Subcutaneous abdominal adipose tissue (tissue), 5 donors: ENCODE measurements at regions not wholly inside any gene's neighbourhood (a gene's known extent, or its start where the extent isn't known, plus 50 kb on each side); places are given as distances from the start of the nearest gene placed in this dataset.

Experiments
- H3K27ac ChIP-seq: one replicate; pipeline ENCODE4 v1.7.0; 2013; ENCODE audit warnings: low read depth, mild to moderate bottlenecking, inconsistent platforms, low read length, moderate library complexity
- H3K27me3 ChIP-seq, 5 donors: one replicate each; pipeline ENCODE4 v1.7.0; 2013; ENCODE audit warnings: low read length in 5 of 5, inconsistent platforms in 1 of 5; ENCODE audit not compliant: control insufficient read depth in 5 of 5, insufficient read depth in 4 of 5
- H3K36me3 ChIP-seq, 5 donors: one replicate each; pipeline ENCODE4 v1.7.0; 2013; ENCODE audit warnings: low read length in 5 of 5; ENCODE audit not compliant: control insufficient read depth in 5 of 5, insufficient read depth in 5 of 5
- H3K4me1 ChIP-seq, 5 donors: one replicate each; pipeline ENCODE4 v1.7.0; 2013; ENCODE audit warnings: low read length in 5 of 5, mild to moderate bottlenecking in 3 of 5, moderate library complexity in 1 of 5; ENCODE audit not compliant: control insufficient read depth in 5 of 5, insufficient read depth in 5 of 5
- H3K4me3 ChIP-seq, 5 donors: one replicate each; pipeline ENCODE4 v1.7.0; 2013; ENCODE audit warnings: low read length in 5 of 5, low read depth in 1 of 5
- H3K9ac ChIP-seq, 5 donors: one replicate each; pipeline ENCODE4 v1.7.0; 2013; ENCODE audit warnings: low read length in 5 of 5, mild to moderate bottlenecking in 4 of 5, moderate library complexity in 3 of 5
- H3K9me3 ChIP-seq, 5 donors: one replicate each; pipeline ENCODE4 v1.7.0; 2013; ENCODE audit warnings: low read length in 5 of 5; ENCODE audit not compliant: control insufficient read depth in 5 of 5
- donor health status: healthy.
- donor health status: healthy.
- donor health status: healthy.
- donor health status: healthy.
- donor health status: healthy.

- Histone ChIP-seq H3K4me3 (no peak overlapping the region), H3K9ac (no peak overlapping the region), H3K27ac (no peak overlapping the region), H3K4me1 (no peaks in the 10 kb centered on the region), H3K27me3 (no peaks in the 10 kb centered on the region), H3K36me3 (no peaks in the 10 kb centered on the region), H3K9me3 (peaks cover 0 to 7% (median 0%) of the 10 kb centered on the region in 5 donors)
These were observed 223.1 kb upstream of the GPC6 start for GRCh38 chr13:93003531-93003930.

- Histone ChIP-seq H3K36me3 (no peaks in the 10 kb centered on the region), H3K9ac (no peak overlapping the region), H3K4me3 (no peak overlapping the region), H3K4me1 (no peaks in the 10 kb centered on the region), H3K27ac (no peak overlapping the region), H3K27me3 (no peaks in the 10 kb centered on the region), H3K9me3 (peaks cover 0 to 12% (median 0%) of the 10 kb centered on the region in 5 donors)
These were observed 221.7 kb upstream of the GPC6 start for GRCh38 chr13:93004919-93005318.

GRCh38 chr13:93007928-93008327 is 218.7 kb upstream of the GPC6 start:
- no peaks in the 10 kb centered on the region for H3K27me3 ChIP-seq
- no peaks in the 10 kb centered on the region for H3K36me3 ChIP-seq
- no peaks in the 10 kb centered on the region for H3K4me1 ChIP-seq
- no peak overlapping the region for H3K4me3 ChIP-seq
- peaks cover 0 to 12% (median 0%) of the 10 kb centered on the region in 5 donors for H3K9me3 ChIP-seq
- no peak overlapping the region for H3K27ac ChIP-seq
- no peak overlapping the region for H3K9ac ChIP-seq

DNA sequence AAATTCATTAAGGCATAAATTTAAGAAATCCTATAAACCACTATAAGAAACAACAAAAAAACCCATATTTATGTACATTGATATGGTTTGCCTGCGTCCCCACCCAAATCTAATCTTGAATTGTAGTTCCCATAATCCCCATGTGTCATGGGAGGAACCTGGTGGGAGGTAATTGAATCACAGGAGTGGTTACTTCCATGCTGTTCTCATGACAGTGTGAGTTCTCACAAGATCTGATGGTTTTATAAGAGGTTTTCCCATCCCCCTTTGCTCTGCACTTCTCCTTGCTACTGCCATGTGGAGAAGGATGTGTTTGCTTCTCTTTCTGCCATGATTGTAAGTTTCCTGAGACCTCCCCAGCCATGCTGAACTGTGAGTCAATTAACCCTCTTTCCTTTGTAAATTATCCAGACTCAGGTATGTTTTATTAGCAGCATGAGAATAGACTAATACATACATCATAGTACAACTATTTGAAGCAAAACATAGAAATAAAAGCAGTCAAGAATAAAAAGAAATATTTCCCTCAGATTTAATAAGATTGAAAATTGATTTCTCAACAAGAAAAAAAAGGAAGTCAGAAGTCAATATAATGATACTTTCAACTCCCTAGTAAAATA is 209.0 kb upstream of the GPC6 start:
- Histone ChIP-seq H3K36me3 (no peaks in the 10 kb centered on the region), H3K4me3 (peak overlapping the region in 1 of 5 donors; percentile 4), H3K9ac (no peak overlapping the region), H3K27me3 (no peaks in the 10 kb centered on the region), H3K27ac (no peak overlapping the region), H3K9me3 (peaks cover 6 to 26% (median 18%) of the 10 kb centered on the region in 5 donors), H3K4me1 (no peaks in the 10 kb centered on the region)

GRCh38 chr13:93023929-93024328 is 202.7 kb upstream of the GPC6 start:
- Histone ChIP-seq H3K9me3 (peaks cover 0 to under 1% (median 0%) of the 10 kb centered on the region in 5 donors), H3K4me3 (no peak overlapping the region), H3K9ac (no peak overlapping the region), H3K36me3 (no peaks in the 10 kb centered on the region), H3K27ac (no peak overlapping the region), H3K4me1 (no peaks in the 10 kb centered on the region), H3K27me3 (no peaks in the 10 kb centered on the region)

- Histone ChIP-seq H3K4me1 (no peaks in the 10 kb centered on the region), H3K27me3 (no peaks in the 10 kb centered on the region), H3K9me3 (no peaks in the 10 kb centered on the region), H3K9ac (no peak overlapping the region), H3K4me3 (no peak overlapping the region), H3K27ac (no peak overlapping the region), H3K36me3 (no peaks in the 10 kb centered on the region)
These were observed 200.6 kb upstream of the GPC6 start for GRCh38 chr13:93025984-93026383.

- H3K27ac ChIP-seq: no peak overlapping the region
- H3K4me1 ChIP-seq: no peaks in the 10 kb centered on the region
These were observed 197.1 kb upstream of the GPC6 start for GRCh38 chr13:93029536-93029935.

GRCh38 chr13:93036380-93036779 is 190.2 kb upstream of the GPC6 start:
- Histone ChIP-seq H3K36me3 (no peaks in the 10 kb centered on the region), H3K27me3 (no peaks in the 10 kb centered on the region), H3K9ac (no peak overlapping the region), H3K9me3 (peaks cover 0 to 5% (median 0%) of the 10 kb centered on the region in 5 donors), H3K4me1 (peaks cover 0 to 2% (median 0%) of the 10 kb centered on the region in 5 donors), H3K4me3 (no peak overlapping the region), H3K27ac (no peak overlapping the region)

More at GRCh38 chr13:93029536-93029935, 197.1 kb upstream of the GPC6 start:
- H3K36me3 ChIP-seq: no peaks in the 10 kb centered on the region
- no peak overlapping the region for H3K9ac ChIP-seq
- no peaks in the 10 kb centered on the region for H3K27me3 ChIP-seq
- H3K9me3 ChIP-seq: peaks cover 0 to 5% (median 0%) of the 10 kb centered on the region in 5 donors
- H3K4me3 ChIP-seq: no peak overlapping the region

DNA sequence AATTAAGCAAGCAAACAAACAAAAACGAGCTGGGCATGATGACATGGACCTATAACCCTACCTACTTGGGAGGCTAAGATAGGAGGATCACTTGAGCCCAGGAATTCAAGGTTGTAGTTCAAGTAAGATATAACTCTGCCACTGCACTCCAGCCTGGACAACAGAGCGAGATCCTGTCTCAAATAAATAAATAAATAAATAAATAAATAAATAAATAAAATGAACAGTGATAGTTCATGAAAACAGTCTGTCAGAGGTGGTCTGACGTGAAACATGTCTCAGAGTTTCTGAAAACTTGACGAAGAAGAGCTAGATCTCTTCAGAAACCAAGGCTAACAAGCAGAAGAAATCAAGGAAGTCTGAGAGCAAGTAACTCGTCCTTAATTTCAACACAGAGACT is 188.8 kb upstream of the GPC6 start:
- peaks cover 0 to 2% (median 0%) of the 10 kb centered on the region in 5 donors for H3K4me1 ChIP-seq
- peaks cover 0 to 5% (median 0%) of the 10 kb centered on the region in 5 donors for H3K9me3 ChIP-seq
- H3K4me3 ChIP-seq: no peak overlapping the region
- no peaks in the 10 kb centered on the region for H3K36me3 ChIP-seq
- no peak overlapping the region for H3K9ac ChIP-seq
- no peak overlapping the region for H3K27ac ChIP-seq
- H3K27me3 ChIP-seq: no peaks in the 10 kb centered on the region

DNA sequence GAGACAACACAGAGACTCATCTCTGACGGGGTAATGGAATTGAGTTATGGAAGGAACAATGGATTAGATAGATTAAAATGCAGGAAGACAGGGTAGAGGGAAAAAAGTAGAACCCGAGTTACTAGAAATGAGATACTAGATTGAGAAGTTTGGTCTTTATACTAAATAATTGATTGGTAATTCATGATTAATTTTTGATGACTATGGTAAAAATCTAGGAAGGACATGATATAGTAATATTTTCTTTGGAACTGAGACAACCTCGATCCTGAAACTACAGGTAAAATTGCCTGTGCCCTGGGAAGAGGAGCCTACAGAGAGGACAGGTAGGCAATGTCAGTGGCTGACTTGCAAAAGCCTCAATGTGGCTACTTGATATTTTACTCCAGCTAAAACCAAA is 188.4 kb upstream of the GPC6 start:
- Histone ChIP-seq H3K27me3 (no peaks in the 10 kb centered on the region), H3K4me1 (peaks cover 0 to 2% (median 0%) of the 10 kb centered on the region in 5 donors), H3K4me3 (no peak overlapping the region), H3K27ac (no peak overlapping the region), H3K9ac (no peak overlapping the region), H3K36me3 (no peaks in the 10 kb centered on the region), H3K9me3 (peaks cover 0 to 2% (median 0%) of the 10 kb centered on the region in 5 donors)
